ENCODE measurements at regions not wholly inside any gene's neighbourhood (a gene's known extent, or its start where the extent isn't known, plus 50 kb on each side); places are given as distances from the start of the nearest gene placed in this dataset.

DNA sequence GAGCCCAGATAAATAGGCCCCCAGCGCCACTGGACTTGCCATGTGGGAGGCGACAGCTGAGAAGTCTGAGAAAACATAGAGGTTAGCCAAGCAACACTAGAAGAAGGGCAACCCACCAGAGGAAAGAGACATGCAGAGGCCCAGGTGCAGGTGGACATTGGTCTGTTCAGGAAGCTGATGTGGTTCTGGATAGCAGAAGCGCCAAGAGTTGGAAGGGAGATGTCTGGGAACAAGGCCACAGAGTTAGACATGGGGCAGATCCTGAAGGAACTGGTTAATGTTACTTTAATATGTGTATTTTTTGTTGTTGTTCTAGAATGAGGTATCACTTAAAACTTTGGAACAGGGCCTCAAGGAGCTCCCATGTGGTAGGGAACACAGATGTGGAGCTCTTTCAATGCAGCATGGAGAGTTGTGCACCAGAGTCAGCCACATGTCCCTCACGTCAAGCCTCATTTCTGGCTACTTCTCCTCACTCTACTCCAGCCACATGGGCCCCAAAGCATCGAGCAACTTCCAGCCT, 62.2 kb upstream of the PKDCC start:
- DNase-seq (ENCODE audit: low read depth in 2 of 2) = no peak

DNA sequence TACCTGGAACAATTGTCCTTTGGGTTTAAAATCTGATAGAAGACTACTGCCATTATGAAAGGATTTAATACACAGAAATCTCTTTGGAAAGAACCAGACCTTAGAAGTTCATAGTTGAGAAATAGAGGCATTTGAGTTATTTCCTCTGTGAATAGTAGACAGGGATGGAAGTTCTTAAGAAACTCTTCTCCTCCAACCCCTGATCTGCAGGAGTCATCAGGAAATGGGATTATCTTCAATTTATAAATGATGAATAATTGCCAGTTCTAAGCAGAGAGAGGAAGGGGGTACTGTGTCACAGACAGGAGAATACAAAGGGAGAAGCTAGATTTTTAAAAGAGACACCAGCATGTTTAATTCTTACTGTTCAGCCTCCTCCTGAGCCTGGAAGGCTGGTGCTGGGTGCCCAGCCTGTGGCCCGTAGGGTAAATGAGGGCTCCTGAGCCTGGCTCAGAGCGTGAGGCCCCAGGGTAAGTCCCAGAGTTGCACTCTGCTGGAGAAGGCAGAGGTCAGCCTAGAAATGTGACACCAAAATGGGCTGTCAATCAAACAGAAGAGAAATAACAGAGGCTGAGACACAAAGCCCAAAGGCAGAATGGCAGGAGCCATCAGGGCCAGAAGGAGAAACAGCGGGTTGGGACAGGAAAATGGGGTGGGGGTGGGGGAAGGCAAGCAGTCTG, 58.2 kb upstream of the PKDCC start:
- DNase-seq (ENCODE audit: low read depth in 2 of 2) = no peak

DNA sequence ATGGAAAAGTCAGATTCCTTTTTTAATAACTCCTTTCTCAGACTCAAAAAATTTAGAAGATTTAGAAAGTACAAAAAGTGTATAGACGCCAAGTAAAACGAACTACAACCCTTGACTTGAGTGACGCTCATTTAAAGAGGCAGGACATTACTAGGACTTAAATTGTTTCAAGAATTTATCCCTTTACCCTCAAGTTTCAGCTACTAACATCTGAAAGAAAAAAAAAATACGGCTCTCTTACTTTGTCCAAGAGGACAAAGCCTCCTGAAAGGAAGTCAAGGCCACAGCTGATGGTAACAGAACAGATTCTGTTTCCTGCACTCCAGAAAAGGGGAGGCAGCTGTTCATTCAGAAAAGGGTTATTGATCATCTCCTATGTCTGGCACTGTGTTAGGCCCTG, 57.6 kb upstream of the PKDCC start:
- DNase-seq (ENCODE audit: low read depth in 2 of 2) = no peak

DNA sequence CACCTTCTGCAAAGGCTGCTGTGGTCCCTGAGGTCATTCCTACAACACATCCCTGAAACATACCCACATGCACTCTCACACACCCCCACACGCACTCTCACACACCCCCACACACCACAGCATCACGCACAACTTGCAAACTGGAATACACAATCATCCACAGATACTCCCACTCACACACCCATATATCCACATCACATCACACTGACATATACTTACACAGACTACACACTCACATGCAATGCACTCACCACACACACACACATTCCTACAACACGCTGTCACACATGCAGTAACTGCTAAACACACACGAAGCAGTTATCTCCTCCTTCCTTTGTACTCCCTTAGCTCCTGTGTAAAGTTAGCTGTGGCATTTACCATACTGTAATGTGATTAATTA, 57.1 kb upstream of the PKDCC start:
- DNase-seq (ENCODE audit: low read depth in 2 of 2) = no peak

DNA sequence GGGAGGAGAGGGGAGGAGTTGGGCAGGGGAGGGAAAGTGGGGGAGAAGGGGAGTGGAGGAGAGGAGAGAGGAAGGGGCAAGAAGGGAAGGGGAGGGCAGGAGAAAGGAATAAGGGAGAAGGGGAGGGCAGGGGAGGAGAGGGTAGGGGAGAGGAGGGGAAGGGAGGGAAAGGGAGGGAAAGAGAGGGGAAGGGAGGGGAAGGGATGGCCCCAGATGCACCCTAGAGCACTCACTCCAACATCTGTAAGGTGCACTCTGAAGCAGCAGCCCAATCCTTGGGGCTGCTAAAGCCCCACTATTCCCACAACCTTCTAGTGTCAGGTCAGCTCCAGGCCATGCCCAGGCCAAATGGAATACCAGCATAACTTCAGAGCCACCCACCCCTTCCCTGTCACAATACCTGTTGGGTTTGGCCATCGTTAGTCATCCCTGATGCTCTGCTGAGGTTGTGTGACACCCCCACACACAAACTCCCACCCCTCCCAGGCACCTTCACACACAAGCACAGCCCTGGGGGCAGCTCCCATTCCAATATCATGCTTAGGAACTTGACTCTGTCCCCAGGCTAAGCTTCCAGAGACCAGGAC, 55.7 kb upstream of the PKDCC start:
- DNase-seq (ENCODE audit: low read depth in 2 of 2) = no peak

DNA sequence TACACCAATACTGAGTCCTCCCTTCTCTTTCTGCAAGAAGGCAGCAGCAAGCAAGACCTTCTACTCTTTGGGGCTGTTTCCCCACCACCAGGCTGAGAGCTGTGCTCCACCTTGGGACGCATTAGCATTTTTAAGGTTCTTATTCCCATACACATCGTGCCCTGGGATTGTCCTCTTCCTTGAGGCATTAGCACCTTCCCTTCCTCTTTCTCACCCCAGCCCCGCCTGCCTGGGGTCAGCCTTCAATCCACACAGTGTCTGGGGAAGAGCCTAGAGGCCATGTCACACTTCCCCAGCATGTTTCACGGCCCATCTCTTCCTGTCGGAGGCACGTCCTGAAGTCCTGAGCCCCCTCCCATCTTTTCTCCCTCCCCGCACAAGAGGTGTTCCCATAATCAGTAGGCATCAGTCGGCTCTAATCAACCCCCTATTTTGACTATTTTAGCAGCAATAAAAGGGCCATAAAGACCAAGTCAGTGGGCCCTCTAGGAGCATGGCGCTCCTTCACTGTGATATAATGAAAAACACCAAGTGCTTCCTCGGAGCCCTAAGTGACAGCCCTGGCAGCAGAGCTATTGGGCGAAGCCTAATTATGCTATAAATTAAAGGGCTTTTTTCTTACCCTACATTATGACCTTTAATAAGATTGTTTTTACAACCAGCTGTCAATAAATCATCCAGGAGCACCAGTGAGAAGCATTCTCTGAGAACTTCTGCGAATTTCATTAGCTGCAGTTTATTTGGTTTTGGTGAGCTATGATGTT, 55.0 kb upstream of the PKDCC start:
- no peak for DNase-seq (ENCODE audit: low read depth in 2 of 2)

DNA sequence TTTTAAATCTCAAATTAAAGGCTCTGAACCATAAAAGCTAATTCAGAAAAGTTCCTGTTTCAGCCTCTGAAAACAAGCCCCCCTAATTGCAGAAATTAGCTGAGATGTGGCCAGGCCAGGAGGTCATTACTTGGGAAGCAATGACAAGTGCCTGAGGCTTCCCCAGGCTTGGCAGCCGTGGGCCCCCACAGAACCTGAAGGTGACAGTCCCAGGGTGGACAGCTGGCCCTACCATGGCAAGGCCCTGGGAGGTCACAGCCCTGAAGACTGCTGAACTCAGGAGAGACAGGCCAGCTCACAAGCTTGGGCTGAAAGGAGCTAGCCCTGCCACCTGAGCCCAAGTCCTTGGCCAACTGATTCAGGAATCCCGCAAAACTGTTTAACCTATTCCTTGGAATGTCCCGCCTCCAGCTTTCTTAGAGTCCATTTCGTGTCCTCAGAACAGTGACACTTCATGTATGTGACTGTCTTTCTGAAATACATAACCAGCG, 54.3 kb upstream of the PKDCC start:
- DNase-seq (ENCODE audit: low read depth in 2 of 2) = no peak

DNA sequence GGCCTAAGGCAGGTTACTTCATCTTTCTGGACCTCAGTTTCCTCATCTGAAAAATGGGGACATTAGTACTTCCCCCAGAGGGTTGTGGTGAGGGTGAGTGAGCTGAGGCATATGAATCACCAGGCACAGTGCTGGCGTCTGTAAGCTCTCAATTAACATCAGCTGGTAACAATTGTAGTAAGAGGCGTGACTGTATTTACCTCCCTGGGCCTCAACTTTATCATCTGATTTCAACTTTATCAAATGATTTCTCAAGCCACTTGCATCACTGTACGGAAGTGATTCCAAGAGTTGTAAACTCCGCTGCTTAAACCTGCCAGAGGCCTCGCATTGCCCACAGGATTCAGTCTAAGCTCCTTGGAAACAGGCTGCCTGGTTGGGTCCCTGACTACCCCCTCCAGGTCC, 53.6 kb upstream of the PKDCC start:
- no peak for DNase-seq (ENCODE audit: low read depth in 2 of 2)

DNA sequence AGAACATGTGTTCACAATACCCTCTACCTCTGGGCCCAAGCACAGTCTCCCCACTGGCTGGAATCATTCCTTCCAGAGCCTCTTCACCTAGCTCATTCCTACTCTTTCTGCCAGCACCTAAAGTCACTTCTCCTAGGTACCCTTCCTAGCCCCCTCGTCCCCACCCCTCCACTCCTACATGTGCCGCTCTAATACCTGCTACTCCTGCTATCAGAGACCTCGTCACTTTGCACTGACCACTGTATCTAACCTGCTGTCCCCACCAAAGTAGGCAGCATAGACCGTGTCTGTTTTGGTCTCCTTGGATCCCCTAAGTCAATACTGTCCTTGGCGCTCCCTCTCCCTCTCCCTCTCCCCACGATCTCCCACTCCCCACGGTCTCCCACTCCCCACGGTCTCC, 53.2 kb upstream of the PKDCC start:
- no peak for DNase-seq (ENCODE audit: low read depth in 2 of 2)

DNA sequence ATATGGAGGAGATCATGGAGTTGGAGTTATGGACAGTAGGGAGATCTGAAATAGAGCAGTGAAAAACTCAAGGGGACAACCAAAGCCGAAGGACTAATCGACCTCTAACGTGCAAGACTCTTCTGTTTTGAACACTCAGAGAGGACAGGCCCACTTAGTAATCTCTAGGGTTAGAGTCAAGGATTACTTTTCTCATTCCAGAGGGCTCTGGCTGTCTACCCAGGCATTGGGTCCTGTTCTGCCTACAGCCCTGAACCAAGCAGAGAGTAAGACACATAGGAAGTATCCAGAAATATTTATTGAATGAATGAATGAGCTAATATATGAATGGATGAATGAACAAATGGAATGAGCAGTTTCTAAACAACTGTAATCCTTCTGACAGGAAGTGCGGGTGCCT, 50.3 kb upstream of the PKDCC start:
- DNase-seq (ENCODE audit: low read depth in 2 of 2) = no peak
